RPMI7951 (cell line): ENCODE measurements at regions not wholly inside any gene's neighbourhood (a gene's known extent, or its start where the extent isn't known, plus 50 kb on each side); places are given as distances from the start of the nearest gene placed in this dataset.

Experiments used
- DNase-seq: peaks from one replicate; pipeline ENCODE4 v3.0.0-alpha.2; 2012; ENCODE audit warnings: low read depth

GRCh38 chr5:117082977-117083376, 508.4 kb upstream of the SEMA6A start:
- no peak for DNase-seq

GRCh38 chr5:117077142-117077541, 502.5 kb upstream of the SEMA6A start:
- DNase-seq: no peak

GRCh38 chr5:117072439-117072838, 497.8 kb upstream of the SEMA6A start:
- DNase-seq: no peak

- no peak for DNase-seq
These were observed 491.2 kb upstream of the SEMA6A start for GRCh38 chr5:117065800-117066199.

GRCh38 chr5:117065161-117065560, 490.5 kb upstream of the SEMA6A start:
- no peak for DNase-seq

GRCh38 chr5:117060099-117060498, 485.5 kb upstream of the SEMA6A start:
- no peak for DNase-seq

- DNase-seq: no peak
These were observed 484.1 kb upstream of the SEMA6A start for GRCh38 chr5:117058740-117059139.

- no peak for DNase-seq
These were observed 480.9 kb upstream of the SEMA6A start for GRCh38 chr5:117055517-117055916.

- DNase-seq: no peak
These were observed 480.3 kb upstream of the SEMA6A start for GRCh38 chr5:117054911-117055310.

- no peak for DNase-seq
These were observed 479.5 kb upstream of the SEMA6A start for GRCh38 chr5:117054141-117054540.

- no peak for DNase-seq
These were observed 467.4 kb upstream of the SEMA6A start for GRCh38 chr5:117041926-117042595.

GRCh38 chr5:117039035-117039434, 464.4 kb upstream of the SEMA6A start:
- no peak for DNase-seq

- DNase-seq: no peak
These were observed 452.8 kb upstream of the SEMA6A start for GRCh38 chr5:117027384-117027783.

GRCh38 chr5:117020999-117021398, 446.4 kb upstream of the SEMA6A start:
- DNase-seq: no peak

GRCh38 chr5:117013280-117013877, 438.8 kb upstream of the SEMA6A start:
- no peak for DNase-seq

GRCh38 chr5:117010574-117010973, 436.0 kb upstream of the SEMA6A start:
- DNase-seq: no peak

GRCh38 chr5:116998024-116998423, 423.4 kb upstream of the SEMA6A start:
- DNase-seq: no peak

GRCh38 chr5:116992681-116993080, 418.1 kb upstream of the SEMA6A start:
- no peak for DNase-seq

GRCh38 chr5:116989995-116990394, 415.4 kb upstream of the SEMA6A start:
- DNase-seq: peak; percentile 43

GRCh38 chr5:116982035-116982434, 407.4 kb upstream of the SEMA6A start:
- DNase-seq: no peak

- DNase-seq: no peak
These were observed 406.0 kb upstream of the SEMA6A start for GRCh38 chr5:116980581-116980980.

GRCh38 chr5:116976767-116977166, 402.1 kb upstream of the SEMA6A start:
- DNase-seq: no peak

- no peak for DNase-seq
These were observed 396.5 kb upstream of the SEMA6A start for GRCh38 chr5:116971131-116971530.

GRCh38 chr5:116970318-116970717, 395.7 kb upstream of the SEMA6A start:
- peak; percentile 2 for DNase-seq
